ENCODE measurements at regions not wholly inside any gene's neighbourhood (a gene's known extent, or its start where the extent isn't known, plus 50 kb on each side); places are given as distances from the start of the nearest gene placed in this dataset.

- TF ChIP-seq ARNT (IDR thresholded peaks at IDR 0.05) (no peak), HDGF (IDR thresholded peaks at IDR 0.05; ENCODE audit: borderline replicate concordance) (no peak), TARDBP (IDR thresholded peaks at IDR 0.05) (no peak), ELF4 (IDR thresholded peaks at IDR 0.05) (no peak), FOXM1 (IDR thresholded peaks at IDR 0.05; ENCODE audit: borderline replicate concordance) (no peak)
Measured at GRCh38 chr13:72545030-72545719, 182.3 kb downstream of the MZT1 start.
